AG04449 (cell line): ENCODE measurements at regions not wholly inside any gene's neighbourhood (a gene's known extent, or its start where the extent isn't known, plus 50 kb on each side); places are given as distances from the start of the nearest gene placed in this dataset.

Experiments used
- CTCF ChIA-PET: fragments of 350-600 bp; formaldehyde crosslinking; extraction: SDS; loops from one replicate; lab custom pipeline; 2021; ENCODE audit warnings: antibody characterized with exemption; lab: Yijun Ruan, JAX
- POLR2A ChIA-PET: fragments of 400-600, 350-600 bp; formaldehyde crosslinking; extraction: SDS; loops from one replicate; lab custom pipeline; 2020; ENCODE audit warnings: antibody characterized with exemption, inconsistent platforms; lab: Yijun Ruan, JAX
- DNase-seq: peaks from one replicate; pipeline ENCODE4 v3.0.0-alpha.2; 2010; ENCODE audit warnings: low read depth, low spot score
- H3K4me3 ChIP-seq: 2 replicates; pipeline ENCODE4 v1.5.1; 2011; ENCODE audit warnings: low read depth, mild to moderate bottlenecking, control low read depth, low read length
- TF ChIP-seq, protein P1 (sequence below): IDR thresholded peaks from one replicate; pipeline ENCODE4 v1.5.1; 2011; ENCODE audit warnings: mild to moderate bottlenecking, moderate library complexity, low read length, control low read depth, inconsistent platforms; ENCODE audit not compliant: insufficient read depth; ENCODE audit errors: missing control alignments

DNA sequence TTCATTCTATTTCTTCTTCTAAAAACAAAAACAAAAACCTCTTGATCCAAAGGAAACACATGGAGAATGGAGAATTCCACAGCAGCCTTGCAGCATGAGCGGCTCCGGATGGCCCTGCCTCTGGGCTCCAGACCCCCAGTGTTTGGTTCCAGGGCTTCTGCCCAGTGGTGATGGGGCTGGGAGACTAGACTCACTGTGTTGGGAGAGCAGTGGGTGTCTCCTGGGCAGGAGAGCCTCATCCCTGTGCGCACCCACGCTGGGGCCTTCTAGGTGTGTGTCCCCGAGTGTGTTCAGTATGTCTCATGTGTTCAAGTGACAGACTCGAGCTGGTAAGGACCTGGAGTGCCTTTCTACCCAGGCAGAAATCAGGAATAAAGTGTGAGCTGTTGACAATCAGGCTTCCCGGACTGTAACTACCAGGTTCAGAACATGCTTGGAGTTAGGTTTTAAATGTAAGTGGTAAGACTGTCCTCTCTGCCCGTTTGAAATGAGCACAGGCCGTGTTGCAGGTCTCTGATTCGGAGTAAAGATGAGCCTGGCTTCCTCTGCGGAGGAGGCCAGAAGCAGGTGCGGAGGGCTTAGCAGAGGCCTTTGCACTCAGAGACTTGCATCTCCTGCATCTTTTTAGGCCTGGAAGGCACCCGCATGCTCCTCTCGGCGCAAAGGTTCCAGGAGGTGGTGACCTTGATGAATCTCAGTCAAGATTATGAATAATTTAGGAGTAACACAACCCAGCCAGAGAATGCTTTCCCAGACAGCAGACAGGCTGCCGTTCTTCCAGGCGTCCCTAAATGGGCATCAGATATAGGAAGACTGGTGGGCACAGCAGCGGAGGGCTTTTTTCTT lies 253.6 kb downstream of the CDH26 start:
- CTCF ChIA-PET, result interaction anchor here (0.6 to 7.3 kb wide), 52 partner anchors 7 to 1684 kb away, joined by 3 to 94 read pairs (median 4); no protein-coding TSS in a partner anchor
- POLR2A ChIA-PET, result no interaction called here
- DNase-seq, result no peak
- TF ChIP-seq, protein P1, sequence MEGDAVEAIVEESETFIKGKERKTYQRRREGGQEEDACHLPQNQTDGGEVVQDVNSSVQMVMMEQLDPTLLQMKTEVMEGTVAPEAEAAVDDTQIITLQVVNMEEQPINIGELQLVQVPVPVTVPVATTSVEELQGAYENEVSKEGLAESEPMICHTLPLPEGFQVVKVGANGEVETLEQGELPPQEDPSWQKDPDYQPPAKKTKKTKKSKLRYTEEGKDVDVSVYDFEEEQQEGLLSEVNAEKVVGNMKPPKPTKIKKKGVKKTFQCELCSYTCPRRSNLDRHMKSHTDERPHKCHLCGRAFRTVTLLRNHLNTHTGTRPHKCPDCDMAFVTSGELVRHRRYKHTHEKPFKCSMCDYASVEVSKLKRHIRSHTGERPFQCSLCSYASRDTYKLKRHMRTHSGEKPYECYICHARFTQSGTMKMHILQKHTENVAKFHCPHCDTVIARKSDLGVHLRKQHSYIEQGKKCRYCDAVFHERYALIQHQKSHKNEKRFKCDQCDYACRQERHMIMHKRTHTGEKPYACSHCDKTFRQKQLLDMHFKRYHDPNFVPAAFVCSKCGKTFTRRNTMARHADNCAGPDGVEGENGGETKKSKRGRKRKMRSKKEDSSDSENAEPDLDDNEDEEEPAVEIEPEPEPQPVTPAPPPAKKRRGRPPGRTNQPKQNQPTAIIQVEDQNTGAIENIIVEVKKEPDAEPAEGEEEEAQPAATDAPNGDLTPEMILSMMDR, result no peak
- no peak overlapping the region for H3K4me3 ChIP-seq

DNA sequence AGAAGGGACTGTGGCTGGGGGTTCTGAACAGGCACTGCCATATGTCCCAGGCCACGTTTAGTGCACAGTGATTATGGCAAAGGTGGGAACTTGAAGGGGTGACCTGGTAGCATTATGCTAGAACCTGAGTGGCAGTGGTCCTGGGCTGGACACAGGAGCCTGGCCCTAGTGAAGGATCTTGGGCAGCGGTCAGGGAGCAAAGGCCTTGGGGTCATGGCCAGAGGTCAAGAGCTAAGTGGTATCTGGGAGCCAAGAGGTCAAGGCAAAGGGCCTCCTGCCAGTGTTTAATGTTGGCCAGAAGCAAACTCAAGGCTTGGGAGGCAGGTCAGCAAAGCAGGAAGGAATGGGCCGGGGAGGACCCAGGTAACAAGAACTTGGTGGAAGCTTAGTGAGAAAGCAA lies 254.5 kb downstream of the CDH26 start:
- ChIA-PET CTCF (interaction anchor here (0.8 to 7.3 kb wide), 12 partner anchors 10 to 1051 kb away, joined by 3 to 94 read pairs (median 6); no protein-coding TSS in a partner anchor), POLR2A (no interaction called here)
- no peak for DNase-seq
- TF ChIP-seq, protein P1, result no peak
- no peak overlapping the region for H3K4me3 ChIP-seq

DNA sequence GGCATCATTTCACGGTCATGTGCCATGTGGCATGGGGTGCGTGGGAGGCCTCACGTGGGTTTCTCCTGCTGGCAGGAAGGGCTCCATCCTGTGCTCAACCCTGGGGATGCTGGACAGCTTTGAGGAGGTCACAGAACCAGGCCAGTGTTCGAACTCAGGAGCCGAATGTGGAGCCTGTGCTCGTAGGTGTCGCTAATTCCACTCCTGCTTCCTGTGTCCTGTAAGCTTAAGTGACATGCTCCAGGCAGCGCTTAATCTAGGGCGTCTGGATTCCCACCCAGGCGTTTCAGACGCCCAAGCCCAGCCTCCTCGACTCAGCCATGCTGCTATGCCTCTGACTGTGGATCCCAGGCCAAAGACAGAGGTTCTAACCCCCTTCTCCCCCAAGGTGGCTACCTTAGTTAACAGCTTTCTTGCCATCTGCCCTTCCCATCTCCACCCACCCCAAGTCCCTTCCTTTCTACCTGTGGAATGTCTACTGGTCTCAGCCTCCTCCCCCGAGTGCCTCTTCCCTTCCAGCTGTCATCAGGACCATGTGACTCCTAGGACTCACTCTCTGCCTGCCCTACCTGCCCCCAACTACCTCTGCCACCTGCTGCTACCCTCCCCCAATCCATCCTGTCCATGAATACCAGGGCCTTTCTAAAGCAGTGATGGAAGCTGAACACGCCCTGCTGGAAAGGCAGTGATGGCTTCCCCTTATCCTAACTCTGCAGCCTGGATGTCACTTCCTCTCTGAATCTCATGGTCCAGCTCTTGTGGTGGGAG lies 255.1 kb downstream of the CDH26 start:
- TF ChIP-seq, protein P1, result no peak
- ChIA-PET POLR2A (no interaction called here), CTCF (interaction anchor here (0.8 to 7.3 kb wide), 11 partner anchors 10 to 1041 kb away, joined by 3 to 94 read pairs (median 4); no protein-coding TSS in a partner anchor)

DNA sequence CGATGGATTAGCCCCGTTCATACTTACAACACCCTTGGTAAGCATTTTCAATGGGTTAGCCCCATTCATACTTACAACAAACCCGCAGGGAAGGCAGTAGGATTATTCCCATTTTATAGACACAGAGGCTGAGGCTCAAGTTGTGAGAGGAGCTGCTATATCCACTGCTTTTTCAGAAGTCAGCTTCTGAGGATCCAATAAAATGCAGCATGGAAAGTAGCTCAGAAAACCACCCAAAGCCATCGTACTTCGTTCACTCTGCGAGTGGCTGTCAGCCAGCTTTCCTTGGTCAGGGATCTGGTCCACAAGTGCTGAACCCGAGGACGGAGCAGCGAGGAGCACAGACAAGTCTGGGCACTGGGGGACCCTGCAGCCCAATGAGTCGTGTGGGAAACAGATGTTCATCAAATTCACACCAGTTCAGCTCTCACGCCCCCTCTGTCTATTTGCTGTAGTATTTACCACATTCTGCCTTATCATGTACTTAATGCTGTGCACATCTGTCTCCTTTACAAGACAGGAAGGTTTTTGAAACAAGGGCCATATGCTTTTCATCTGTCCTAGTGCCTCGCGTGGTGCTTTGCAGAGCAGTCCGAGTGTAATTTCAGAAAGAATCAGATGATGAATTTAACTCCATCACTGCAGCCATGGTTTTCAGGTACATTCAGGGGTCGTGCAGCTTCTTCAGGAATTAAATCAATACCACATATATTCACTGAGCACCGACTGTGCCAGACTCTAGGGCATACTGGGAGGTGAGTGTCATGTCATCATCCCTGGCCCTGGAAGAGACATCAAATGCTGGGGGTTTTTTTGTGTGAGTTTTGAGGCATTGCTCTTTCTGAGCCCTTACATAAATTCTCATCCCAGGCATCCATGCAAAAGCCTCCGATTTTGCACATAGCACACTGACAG lies 256.9 kb downstream of the CDH26 start:
- TF ChIP-seq, protein P1, result no peak

More for the DNA sequence above, 255.1 kb downstream of the CDH26 start:
- H3K4me3 ChIP-seq, result no peak overlapping the region
- DNase-seq, result no peak

DNA sequence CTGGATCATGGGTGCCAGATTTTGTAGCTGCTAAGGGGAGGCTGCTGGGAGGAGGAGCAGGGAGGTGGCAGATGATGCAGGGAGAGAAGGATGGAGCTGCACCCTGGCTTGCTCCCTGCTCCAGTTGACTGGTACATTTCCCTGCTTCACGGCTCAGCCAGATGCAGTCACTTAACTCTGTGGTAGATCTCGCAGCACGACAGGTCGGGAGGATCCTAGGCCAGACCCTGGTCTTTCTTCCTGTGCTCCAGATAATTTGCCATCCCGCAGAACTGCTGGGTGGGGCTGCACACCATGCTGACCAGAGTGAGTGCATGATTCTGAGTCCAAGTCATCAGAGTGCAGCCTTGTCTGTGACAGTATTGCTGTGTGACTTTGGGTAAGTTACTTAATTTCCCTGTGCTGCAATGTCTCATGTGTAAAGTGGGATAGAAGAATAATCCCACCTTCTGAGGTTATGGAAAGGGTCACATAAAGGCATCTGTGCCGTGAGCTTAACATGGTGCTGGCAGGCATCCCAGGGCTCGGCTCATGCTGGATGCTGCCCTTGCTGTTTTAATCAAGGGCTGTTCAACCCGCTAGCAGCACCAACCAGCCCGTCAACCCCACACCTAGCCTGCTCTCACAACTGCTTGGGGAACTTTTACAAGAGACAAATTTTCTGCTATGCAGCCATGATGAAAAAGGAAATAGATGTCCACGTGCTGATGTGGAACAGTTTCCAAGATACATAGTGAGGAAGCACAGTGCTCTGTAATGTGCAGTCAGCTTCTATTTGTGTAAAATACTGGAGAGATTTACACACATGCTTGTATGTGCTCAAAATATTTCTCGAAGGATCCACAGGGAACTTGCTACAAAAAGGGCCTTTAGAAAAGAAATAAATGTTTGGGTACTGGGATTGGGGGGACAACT lies 257.9 kb downstream of the CDH26 start:
- DNase-seq, result no peak
- TF ChIP-seq, protein P1, result no peak
- H3K4me3 ChIP-seq, result no peak overlapping the region
- ChIA-PET CTCF (interaction anchor here (1.5 to 4.0 kb wide), 4 partner anchors 9 to 1047 kb away, joined by 3 to 15 read pairs (median 6); no protein-coding TSS in a partner anchor), POLR2A (interaction anchor here (0.7 kb wide), 1 partner anchor 14 kb away, joined by 3 read pairs; no protein-coding TSS in a partner anchor)

More for the DNA sequence above, 256.9 kb downstream of the CDH26 start:
- ChIA-PET CTCF (interaction anchor here (1.0 to 4.0 kb wide), 6 partner anchors 8 to 1048 kb away, joined by 3 to 15 read pairs (median 5); no protein-coding TSS in a partner anchor), POLR2A (no interaction called here)
- no peak overlapping the region for H3K4me3 ChIP-seq
- no peak for DNase-seq
